GM10266 (cell line): ENCODE measurements at regions not wholly inside any gene's neighbourhood (a gene's known extent, or its start where the extent isn't known, plus 50 kb on each side); places are given as distances from the start of the nearest gene placed in this dataset.

Source experiments
- DNase-seq: peaks from one replicate; pipeline ENCODE4 v3.0.0; 2012; ENCODE audit errors: extremely low spot score
- CTCF ChIP-seq: IDR thresholded peaks from 2 replicates; pipeline ENCODE4 v1.5.1; 2012; ENCODE audit warnings: mild to moderate bottlenecking, low read depth; ENCODE audit not compliant: control insufficient read depth, insufficient read depth; ENCODE audit errors: missing control alignments

DNA sequence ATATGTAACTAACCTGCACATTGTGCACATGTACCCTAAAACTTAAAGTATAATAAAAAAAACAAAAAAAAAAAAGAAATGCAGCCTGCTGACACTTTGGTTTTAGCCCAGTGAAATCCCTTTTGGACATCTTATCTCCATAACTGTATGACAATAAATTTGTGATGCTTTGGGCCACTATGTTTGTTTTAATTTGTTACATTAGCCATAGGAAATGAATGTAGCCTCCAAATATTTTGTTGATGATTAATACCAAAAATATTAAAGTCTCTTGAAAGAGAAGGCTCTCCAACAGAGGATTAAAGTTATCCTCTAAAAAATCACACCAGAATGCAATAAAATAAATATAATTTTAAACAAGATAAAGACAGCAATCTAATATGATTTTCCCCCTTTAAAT, 852.7 kb upstream of the SLIT2 start:
- DNase-seq, result no peak

DNA sequence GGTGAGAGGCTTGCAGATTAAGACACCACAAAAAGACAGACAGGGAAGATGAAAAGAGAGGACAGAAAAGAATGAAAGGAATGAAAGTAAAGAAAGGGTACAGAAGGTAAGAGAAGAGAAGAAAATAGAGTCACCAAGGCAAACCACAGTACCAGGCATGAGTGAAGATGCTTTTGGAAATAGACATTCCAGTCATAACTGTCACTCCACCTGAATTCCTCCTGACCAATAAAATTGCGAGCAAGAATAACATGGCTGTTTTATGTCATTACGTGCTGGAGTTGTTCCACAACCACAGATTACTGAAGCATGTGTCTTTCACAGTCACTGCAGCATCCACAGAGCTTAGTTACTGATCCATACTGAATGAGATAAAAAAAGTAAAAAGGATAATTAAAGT, 864.9 kb upstream of the SLIT2 start:
- DNase-seq, result no peak
- TF ChIP-seq CTCF, result no peak

More for the DNA sequence above, 852.7 kb upstream of the SLIT2 start:
- no peak for TF ChIP-seq CTCF

DNA sequence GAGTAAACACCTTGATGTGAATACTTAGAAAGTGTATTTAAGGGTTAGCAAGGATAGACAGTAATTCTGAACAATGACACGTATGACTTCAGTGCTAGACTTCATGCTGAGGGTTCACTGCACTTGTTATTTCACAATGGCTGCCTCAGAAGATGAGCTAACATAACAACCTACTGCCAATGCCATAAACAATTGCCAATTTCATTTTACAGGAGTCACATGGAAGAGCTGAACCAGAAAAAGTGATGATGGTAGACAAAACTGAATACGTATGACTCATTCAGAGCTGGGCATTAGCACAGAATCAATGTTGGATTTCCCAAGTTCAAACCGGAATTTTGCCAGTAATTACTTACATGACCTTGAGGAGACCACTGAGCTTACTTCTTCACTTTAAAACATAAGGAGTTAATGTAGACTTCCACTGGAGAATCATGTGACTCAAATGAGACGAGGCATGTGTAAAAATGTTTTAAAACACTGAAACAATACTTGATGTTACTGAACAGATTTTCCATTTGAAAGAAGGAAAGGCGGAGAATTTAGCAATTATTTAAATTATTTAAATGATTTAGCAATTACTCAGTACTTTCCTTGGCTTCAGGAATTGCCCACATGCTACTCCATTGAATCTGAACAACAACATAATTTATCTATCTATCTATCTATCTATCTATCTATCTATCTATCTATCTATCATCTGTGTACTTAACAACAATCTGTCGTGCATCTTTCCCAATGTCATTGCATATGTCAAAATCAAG, 868.5 kb upstream of the SLIT2 start:
- no peak for DNase-seq
- TF ChIP-seq CTCF, result no peak

DNA sequence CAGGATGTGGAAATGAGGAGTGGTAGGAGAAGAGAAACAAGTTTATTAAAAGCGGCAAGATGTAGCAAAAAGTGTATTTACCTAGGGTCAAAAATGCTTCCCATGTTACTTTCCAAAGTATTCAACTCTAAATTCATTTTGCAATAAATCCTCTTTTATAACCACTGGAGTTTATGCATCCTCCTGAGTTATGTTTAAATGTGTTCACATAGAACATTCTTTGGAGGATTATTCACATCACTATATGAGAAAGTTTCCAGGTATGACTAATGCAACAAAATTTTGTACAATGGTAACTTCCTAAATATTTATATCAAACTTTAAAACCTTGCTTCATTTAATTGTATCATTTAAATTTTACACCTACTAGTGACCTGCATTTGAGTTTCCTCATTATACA, 870.6 kb upstream of the SLIT2 start:
- no peak for DNase-seq
- no peak for TF ChIP-seq CTCF

- no peak for TF ChIP-seq CTCF
- DNase-seq, result no peak
Measured at GRCh38 chr4:19380600-19380999, 871.1 kb upstream of the SLIT2 start.

DNA sequence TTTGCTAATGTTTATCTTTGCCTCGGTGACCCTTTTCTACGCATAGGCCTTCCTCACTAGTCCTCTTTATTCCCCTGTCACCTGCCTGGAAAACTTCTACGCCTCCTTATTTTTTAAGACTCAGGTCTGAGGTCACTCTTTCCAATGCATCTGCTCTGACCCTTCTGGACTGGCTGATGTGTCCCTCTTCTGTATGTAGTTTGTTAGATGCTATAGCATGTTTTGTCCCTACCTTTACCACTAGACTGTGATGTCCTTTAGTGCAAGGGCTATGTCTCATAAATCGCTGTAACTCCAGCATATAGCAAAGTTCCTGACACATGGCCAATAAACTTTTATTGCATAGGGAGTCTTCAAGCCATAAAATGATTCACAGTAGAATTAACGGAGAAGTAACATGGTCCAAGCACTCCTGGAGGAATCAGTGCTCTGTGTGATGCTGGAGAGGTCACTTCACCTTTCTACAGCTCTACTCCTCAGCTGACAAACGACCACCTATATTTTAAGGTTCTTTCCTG, 872.5 kb upstream of the SLIT2 start:
- DNase-seq, result no peak
- no peak for TF ChIP-seq CTCF

DNA sequence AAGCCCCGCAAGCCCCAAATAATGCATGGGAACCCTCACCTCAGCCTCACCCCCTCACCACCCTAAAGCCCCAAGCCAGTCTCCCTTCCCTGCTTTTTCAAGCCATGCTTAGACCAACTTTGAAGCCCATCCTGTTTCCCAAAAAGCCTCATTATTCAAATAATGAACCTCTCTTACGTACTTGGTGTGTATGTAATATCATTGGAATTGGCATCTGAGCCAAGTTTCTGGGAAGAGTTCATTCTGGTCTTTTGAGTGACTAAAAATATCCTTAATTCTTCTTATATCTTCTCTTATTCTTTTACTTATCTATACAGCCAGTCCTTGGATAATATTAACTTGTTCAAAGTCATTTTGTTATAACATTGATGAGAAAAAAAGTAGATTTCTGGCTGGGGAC, 875.8 kb upstream of the SLIT2 start:
- DNase-seq, result no peak
- no peak for TF ChIP-seq CTCF
